HG03575 (cell line): ENCODE measurements at regions not wholly inside any gene's neighbourhood (a gene's known extent, or its start where the extent isn't known, plus 50 kb on each side); places are given as distances from the start of the nearest gene placed in this dataset.
"Not testable (repeated sequence)": the region's sequence is repeated elsewhere in the genome, so short reads cannot be mapped to it uniquely, and the experiment has no call there.

ENCODE experiments used
- ATAC-seq: cut with Tn5 transposase; IDR thresholded peaks from one replicate; pipeline ENCODE4 v1.9.1; 2021; ENCODE audit not compliant: unreplicated experiment, insufficient number of reproducible peaks, low FRiP score; ENCODE audit errors: extremely low read depth

DNA sequence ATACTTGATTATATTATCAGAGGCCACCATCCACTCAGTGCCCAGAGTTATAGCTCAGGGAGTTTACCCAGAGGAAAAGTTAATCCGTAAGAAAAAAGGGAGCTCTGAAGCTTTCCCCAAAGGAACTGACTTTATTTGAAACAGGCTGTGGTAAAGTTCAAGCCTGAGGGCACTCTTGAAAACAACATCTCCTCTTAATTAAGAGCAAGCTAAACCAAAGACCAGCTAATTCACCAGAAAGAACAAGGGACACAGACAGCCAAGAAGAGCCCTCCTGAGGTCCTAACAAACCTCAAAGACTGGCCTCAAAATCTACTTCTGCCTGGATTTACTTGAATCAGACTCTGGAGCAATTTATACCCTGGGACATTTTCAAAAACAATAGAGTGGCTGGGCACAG is 159.6 kb upstream of the CHST15 start:
- no peak for ATAC-seq

DNA sequence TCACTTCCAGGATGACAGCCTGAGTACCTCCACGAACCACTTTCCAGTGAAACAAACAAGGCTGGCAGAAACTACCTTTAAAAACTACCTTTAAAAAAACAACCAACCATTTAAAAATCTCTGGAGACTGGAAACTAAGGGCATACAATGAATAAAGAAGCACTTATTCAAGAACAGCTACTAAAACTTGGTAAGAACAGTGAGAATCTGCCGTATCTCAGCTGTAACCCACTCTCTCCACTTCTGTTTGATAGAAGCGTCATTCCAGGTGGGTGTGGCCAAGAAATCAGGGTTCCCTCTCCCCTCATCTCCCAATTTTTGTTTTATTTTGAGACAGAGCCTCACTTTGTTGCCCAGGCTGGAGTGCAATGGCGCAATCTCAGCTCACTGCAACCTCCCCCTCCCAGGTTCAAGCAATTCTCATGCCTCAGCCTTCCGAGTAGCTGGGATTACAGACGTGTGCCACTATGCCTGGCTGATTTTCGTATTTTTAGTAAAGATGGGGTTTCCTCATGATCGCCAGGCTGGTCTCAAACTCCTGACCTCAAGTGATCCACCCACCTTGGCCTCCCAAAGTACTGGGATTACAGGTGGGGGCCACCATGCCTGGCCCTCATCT is 158.8 kb upstream of the CHST15 start:
- no peak for ATAC-seq

- ATAC-seq = no peak
These were observed 158.1 kb upstream of the CHST15 start for GRCh38 chr10:124251317-124252065.

DNA sequence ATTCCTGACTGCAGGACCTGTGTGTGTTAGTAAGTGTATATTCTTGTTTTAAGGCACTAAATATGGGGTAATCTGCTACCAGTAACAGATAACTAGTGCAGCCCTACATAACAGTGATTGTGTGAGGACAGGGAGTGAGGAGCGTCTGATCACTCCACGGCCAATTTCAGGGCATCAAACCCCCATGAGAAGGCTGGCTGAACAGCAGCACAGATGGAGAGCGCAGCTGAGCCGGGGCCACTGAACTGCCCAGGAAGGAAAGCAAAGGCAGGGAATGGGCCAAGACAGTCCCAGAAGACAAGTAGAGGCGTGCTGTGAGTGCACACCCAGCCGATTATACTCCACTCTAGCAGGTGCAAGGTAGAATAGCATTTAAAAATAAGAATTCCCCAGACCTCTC is 157.1 kb upstream of the CHST15 start:
- no peak for ATAC-seq

DNA sequence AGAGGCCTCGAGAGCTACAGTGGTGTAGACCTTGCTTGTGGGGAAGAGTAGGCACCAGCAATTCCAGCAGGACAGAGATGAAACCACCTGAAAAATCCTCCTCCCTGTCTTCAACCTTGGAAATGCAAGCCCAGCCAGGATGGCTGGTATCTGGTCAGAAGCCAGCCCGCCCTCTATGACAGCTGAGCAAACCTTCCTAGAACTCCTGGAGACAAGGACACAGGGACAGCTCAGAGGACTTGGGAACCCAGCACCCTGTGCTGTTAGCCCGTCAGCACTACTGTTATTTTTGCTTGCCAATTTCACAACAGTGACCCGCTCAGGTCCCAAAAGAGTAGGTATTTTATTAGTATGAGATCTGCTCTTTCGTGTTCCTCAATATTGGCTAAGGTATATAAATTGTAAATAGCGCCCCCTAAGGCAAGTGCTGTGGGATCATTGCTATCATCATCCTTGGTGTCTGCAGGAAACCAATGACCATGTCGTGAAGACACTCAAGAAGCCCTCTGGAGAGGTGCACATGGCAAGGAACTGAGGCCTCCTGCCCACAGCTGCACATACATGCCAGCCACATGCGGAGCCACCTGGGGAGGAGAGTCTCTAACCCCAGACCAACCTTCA is 156.5 kb upstream of the CHST15 start:
- ATAC-seq = no peak

GRCh38 chr10:124249196-124249595 is 155.8 kb upstream of the CHST15 start:
- no peak for ATAC-seq

DNA sequence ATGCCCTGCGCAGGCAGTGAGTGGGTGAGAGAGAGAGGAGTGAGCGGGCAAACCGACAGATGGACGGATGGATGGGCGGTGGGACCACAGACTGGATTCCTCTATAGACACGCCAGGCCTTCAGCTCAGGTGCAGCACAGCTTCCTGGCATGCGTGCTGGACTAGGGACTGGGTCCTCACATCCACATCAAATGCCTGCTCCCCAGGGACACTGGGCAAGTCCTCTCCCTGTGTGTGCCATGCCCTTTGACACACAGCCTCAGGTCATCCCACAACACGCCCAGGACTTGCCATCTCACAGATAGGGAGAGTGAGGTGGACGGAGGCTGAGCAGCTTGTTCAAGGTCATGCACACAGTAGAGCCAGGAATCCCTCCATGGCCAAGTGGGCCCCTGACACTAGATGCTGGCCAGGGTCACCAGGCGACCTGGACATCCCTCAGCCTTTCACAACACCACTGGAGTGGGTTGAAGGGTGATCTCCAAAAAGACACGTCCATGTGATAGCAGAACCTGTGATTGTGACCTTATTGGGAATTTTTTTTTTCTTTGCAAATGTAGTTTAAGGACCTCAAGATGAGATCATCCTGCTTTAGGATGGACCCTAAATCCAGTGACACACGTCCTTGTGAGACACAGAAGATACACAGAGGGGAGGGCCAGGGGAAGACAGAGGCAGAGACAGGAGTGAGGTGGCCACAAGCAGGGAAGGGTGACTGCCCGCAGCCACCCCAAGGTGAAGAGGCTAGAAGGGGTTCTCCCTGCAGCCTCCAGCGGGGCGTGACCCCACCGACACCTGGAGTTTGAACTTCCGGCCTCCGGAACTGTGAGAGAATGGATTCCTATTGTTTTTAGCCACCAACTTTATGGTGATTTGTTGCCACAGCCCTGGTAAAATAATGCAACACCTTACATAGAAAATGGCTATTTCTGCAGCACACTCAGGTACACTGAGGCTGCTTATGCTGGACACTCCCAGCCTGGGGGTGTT is 155.0 kb upstream of the CHST15 start:
- no peak for ATAC-seq

GRCh38 chr10:124245806-124246440 is 152.5 kb upstream of the CHST15 start:
- no peak for ATAC-seq

DNA sequence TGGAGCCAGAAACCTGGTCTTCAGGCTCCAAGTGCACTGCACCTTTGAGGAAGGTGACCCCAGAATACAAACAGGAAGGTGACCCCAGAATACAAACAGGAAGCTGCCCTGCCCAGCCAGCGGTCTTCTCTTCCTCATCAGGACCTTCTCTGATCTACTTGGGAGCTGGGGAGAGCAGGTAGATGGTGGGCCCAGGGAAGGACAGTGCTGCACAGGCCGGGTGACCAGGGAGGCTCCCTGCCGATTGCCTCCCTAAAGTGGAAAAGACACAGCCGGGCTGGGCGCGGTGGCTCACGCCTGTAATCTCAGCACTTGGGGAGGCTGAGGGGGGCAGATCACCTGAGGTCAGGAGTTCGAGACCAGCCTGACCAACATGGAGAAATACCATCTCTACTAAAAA is 151.8 kb upstream of the CHST15 start:
- no peak for ATAC-seq

DNA sequence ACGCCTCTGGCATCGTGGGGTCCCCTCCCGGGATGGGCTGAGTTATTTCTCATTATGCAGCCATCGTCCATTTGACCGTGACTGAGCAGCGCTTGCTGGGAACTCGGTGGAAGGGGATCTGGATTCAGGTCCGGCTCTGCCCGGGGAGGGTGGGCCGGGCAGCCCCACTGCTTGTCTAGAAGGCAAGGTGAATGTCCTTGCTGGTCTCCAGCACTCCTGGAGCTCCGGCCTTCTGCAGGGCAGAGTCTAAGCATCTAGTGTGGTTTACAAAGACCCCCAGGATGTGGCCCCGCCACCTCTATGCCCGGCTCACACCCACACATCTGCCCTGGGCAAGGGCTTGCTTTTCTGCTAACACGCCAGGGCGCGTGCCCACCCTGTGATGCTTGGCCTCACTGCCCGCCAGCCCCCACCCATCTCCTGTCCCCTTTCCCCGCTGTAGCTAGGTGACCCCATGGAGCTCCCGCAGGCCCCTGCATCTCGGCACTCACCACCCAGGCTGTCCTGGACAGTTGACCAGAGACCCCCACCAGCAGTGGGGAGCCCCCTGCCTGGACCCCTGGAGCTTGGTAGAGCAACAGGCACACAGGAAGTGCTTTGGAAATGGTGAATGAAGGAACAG is 151.0 kb upstream of the CHST15 start:
- no peak for ATAC-seq

GRCh38 chr10:124243702-124244121 is 150.3 kb upstream of the CHST15 start:
- ATAC-seq = no peak

DNA sequence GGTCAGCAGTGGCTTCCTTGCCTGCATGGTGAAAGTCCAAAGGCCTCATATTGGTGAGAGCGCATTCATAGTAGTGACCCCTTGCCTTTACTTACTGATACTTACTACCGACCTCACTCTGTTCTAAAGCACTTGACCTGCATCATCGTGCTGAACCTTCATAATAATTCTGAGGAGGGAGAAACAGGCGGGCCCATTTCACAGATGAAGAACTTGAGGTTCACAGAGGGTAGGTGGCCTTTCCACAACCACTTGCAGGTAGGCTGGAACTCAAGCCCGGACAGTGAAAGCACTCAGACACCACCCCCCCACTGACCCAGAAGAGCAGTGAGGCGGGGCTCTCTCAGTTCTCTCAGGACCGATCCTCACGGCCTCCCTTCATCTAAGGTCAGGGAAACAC is 149.4 kb upstream of the CHST15 start:
- ATAC-seq = no peak

DNA sequence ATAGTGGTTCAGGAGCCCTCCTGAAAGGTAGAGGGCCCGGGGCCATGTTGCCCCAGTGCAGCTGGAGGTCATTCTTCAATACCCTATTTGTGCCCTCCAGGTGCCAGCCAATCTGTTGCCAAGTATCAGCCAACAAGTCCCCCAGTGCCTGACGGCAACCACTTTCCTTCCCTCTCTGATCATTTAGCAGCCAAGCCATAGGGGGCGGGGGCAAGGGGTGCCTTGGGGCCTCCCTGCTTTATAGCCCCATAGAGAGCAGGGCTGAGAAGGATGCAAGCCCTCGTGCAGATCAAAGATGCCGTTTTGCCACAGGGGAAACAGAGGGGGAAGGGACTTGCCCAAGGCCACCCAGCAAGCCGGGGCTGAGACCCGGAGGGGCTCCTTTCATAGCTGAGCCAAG is 149.0 kb upstream of the CHST15 start:
- ATAC-seq = no peak

DNA sequence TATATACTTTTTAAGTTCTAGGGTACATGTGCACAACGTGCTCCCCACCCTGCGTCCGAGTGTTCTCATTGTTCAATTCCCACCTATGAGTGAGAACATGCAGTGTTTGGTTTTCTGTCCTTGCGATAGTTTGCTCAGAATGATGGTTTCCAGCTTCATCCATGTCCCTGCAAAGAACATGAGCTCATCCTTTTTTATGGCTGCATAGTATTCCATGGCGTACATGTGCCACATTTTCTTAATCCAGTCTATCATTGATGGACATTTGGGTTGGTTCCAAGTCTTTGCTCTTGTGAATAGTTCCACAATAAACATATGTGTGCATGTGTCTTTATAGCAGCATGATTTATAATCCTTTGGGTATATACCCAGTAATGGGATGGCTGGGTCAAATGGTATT is 148.1 kb upstream of the CHST15 start:
- ATAC-seq = not testable (repeated sequence)

GRCh38 chr10:124240839-124241291 is 147.5 kb upstream of the CHST15 start:
- ATAC-seq = no peak

- ATAC-seq = no peak
These were observed 146.3 kb upstream of the CHST15 start for GRCh38 chr10:124239696-124240095.

DNA sequence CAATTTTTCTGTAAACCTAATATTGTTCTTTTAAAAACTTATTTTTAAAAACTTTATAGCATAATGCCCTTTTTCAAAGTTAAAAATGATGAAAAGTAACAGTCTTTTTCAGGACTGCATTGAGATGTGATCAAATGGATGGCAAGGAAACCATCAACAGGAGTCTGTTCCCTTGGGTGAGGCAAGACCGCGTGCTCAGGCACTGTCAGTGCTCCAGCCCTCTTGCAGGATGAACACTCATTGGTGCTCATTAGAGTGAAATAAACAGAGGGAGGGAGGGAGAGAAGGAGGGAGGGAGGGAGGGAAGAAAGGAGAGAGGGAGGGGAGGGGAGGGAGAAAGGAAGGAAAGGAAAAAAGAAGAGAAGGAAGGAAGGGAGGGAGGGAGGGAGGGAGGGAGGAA is 145.7 kb upstream of the CHST15 start:
- ATAC-seq = no peak

- no peak for ATAC-seq
These were observed 145.0 kb upstream of the CHST15 start for GRCh38 chr10:124238367-124238766.
